ENCODE measurements at regions not wholly inside any gene's neighbourhood (a gene's known extent, or its start where the extent isn't known, plus 50 kb on each side); places are given as distances from the start of the nearest gene placed in this dataset.

GRCh38 chr1:116835161-116835560, 74.6 kb upstream of the PTGFRN start:
- TF ChIP-seq CTCF (IDR thresholded peaks at IDR 0.05; ENCODE audit: control extremely low read depth, extremely low read depth, low read depth, missing control alignments) = no peak
- CTCF ChIA-PET = interaction anchor here (0.7 to 1.9 kb wide), 4 partner anchors 8 to 923 kb away, joined by 3 to 9 read pairs (median 4); no protein-coding TSS in a partner anchor
- POLR2A ChIA-PET = no interaction called here
- no peak for DNase-seq (ENCODE audit: extremely low spot score)

- DNase-seq (ENCODE audit: extremely low spot score) = no peak
- TF ChIP-seq CTCF (IDR thresholded peaks at IDR 0.05; ENCODE audit: control extremely low read depth, extremely low read depth, low read depth, missing control alignments) = no peak
- POLR2A ChIA-PET = no interaction called here
- CTCF ChIA-PET = interaction anchor here (1.3 to 1.9 kb wide), 3 partner anchors 9 to 109 kb away, joined by 4 to 9 read pairs (median 4); no protein-coding TSS in a partner anchor
Observed at GRCh38 chr1:116836099-116836498, 73.6 kb upstream of the PTGFRN start.

- TF ChIP-seq CTCF (IDR thresholded peaks at IDR 0.05; ENCODE audit: control extremely low read depth, extremely low read depth, low read depth, missing control alignments) = no peak
- ChIA-PET POLR2A (interaction anchor here (0.9 kb wide), 1 partner anchor 10 kb away, joined by 4 read pairs; no protein-coding TSS in a partner anchor), CTCF (interaction anchor here (0.6 to 3.3 kb wide), 7 partner anchors 9 to 117 kb away, joined by 3 to 12 read pairs (median 5); no protein-coding TSS in a partner anchor)
- no peak for DNase-seq (ENCODE audit: extremely low spot score)
Observed at GRCh38 chr1:116841569-116842344, 68.0 kb upstream of the PTGFRN start.

- ChIA-PET POLR2A (no interaction called here), CTCF (interaction anchor here (0.6 to 3.3 kb wide), 7 partner anchors 9 to 118 kb away, joined by 3 to 12 read pairs (median 5); no protein-coding TSS in a partner anchor)
- no peak for DNase-seq (ENCODE audit: extremely low spot score)
- TF ChIP-seq CTCF (IDR thresholded peaks at IDR 0.05; ENCODE audit: control extremely low read depth, extremely low read depth, low read depth, missing control alignments) = no peak
Observed at GRCh38 chr1:116842654-116843053, 67.1 kb upstream of the PTGFRN start.

GRCh38 chr1:116844775-116845174, 64.9 kb upstream of the PTGFRN start:
- CTCF ChIA-PET = interaction anchor here (3.3 kb wide), 1 partner anchor 9 kb away, joined by 12 read pairs; no protein-coding TSS in a partner anchor
- DNase-seq (ENCODE audit: extremely low spot score) = no peak
- POLR2A ChIA-PET = no interaction called here

GRCh38 chr1:116847190-116847589, 62.5 kb upstream of the PTGFRN start:
- no peak for DNase-seq (ENCODE audit: extremely low spot score)
- TF ChIP-seq CTCF (IDR thresholded peaks at IDR 0.05; ENCODE audit: control extremely low read depth, extremely low read depth, low read depth, missing control alignments) = no peak
- CTCF ChIA-PET = interaction anchor here (1.7 kb wide), 1 partner anchor 122 kb away, joined by 3 read pairs; no protein-coding TSS in a partner anchor
- POLR2A ChIA-PET = no interaction called here

More at GRCh38 chr1:116844775-116845174, 64.9 kb upstream of the PTGFRN start:
- no peak for TF ChIP-seq CTCF (IDR thresholded peaks at IDR 0.05; ENCODE audit: control extremely low read depth, extremely low read depth, low read depth, missing control alignments)

Data from GM10248 (cell line).